Astrocyte (in vitro differentiated cells and primary cell): ENCODE measurements at regions not wholly inside any gene's neighbourhood (a gene's known extent, or its start where the extent isn't known, plus 50 kb on each side); places are given as distances from the start of the nearest gene placed in this dataset.

Source experiments
- DNase-seq: peaks from one replicate; pipeline ENCODE4 v3.0.0-alpha.2; 2010; ENCODE audit warnings: low read depth
- FAIRE-seq: peaks from 2 replicates; lab custom pipeline; 2011; peaks lifted over from hg19 to GRCh38; lab: Jason Lieb, UNC
- H2AFZ ChIP-seq: 2 replicates; pipeline ENCODE4 v1.6.0; 2012; ENCODE audit warnings: low read depth, low read length, inconsistent platforms
- H3K27ac ChIP-seq: 2 replicates; pipeline ENCODE4 v1.5.1; 2011; ENCODE audit warnings: low read depth, low read length, inconsistent platforms
- H3K27me3 ChIP-seq: 2 replicates; pipeline ENCODE4 v1.6.0; 2011; ENCODE audit warnings: low read length, inconsistent platforms; ENCODE audit not compliant: insufficient read depth
- H3K36me3 ChIP-seq: 2 replicates; pipeline ENCODE4 v1.5.1; 2011; ENCODE audit warnings: low read length, inconsistent platforms; ENCODE audit not compliant: insufficient read depth
- H3K4me1 ChIP-seq: 2 replicates; pipeline ENCODE4 v1.5.1; 2011; ENCODE audit warnings: low read length, inconsistent platforms; ENCODE audit not compliant: insufficient read depth
- H3K4me2 ChIP-seq: 2 replicates; pipeline ENCODE4 v1.6.0; 2012; ENCODE audit warnings: low read length, inconsistent platforms
- H3K4me3 ChIP-seq: 2 replicates; pipeline ENCODE4 v1.5.1; 2011; ENCODE audit warnings: low read depth, mild to moderate bottlenecking, low read length, inconsistent platforms; ENCODE audit not compliant: insufficient read depth
- H3K79me2 ChIP-seq: 2 replicates; pipeline ENCODE4 v1.6.0; 2012; ENCODE audit warnings: mild to moderate bottlenecking, low read length, inconsistent platforms; ENCODE audit not compliant: insufficient read depth
- H3K9ac ChIP-seq: 2 replicates; pipeline ENCODE4 v1.6.0; 2012; ENCODE audit warnings: mild to moderate bottlenecking, low read length, inconsistent platforms
- H3K9me3 ChIP-seq: 2 replicates; pipeline ENCODE4 v1.5.1; 2012; ENCODE audit warnings: low read depth, mild to moderate bottlenecking, low read length, inconsistent platforms; ENCODE audit not compliant: insufficient read depth
- H4K20me1 ChIP-seq: 2 replicates; pipeline ENCODE4 v1.6.0; 2012; ENCODE audit warnings: low read length, inconsistent platforms; ENCODE audit not compliant: insufficient read depth
- H3K27ac Mint-ChIP-seq: one replicate; pipeline ENCODE4 v1.8.0; 2021; ENCODE audit warnings: mild to moderate bottlenecking, mixed read lengths; ENCODE audit not compliant: unreplicated experiment
- H3K27me3 Mint-ChIP-seq: one replicate; pipeline ENCODE4 v1.8.0; 2021; ENCODE audit warnings: low read depth, mixed read lengths; ENCODE audit not compliant: unreplicated experiment
- H3K36me3 Mint-ChIP-seq: one replicate; pipeline ENCODE4 v1.8.0; 2021; ENCODE audit warnings: low read depth, mixed read lengths; ENCODE audit not compliant: unreplicated experiment
- H3K4me1 Mint-ChIP-seq: one replicate; pipeline ENCODE4 v1.8.0; 2021; ENCODE audit warnings: low read depth, mixed read lengths; ENCODE audit not compliant: unreplicated experiment
- H3K4me3 Mint-ChIP-seq: one replicate; pipeline ENCODE4 v1.8.0; 2021; ENCODE audit warnings: mild to moderate bottlenecking, moderate library complexity, mixed read lengths; ENCODE audit not compliant: unreplicated experiment
- H3K9me3 Mint-ChIP-seq: one replicate; pipeline ENCODE4 v1.8.0; 2021; ENCODE audit warnings: mild to moderate bottlenecking, mixed read lengths; ENCODE audit not compliant: unreplicated experiment
- EZH2 ChIP-seq: IDR thresholded peaks from 2 replicates; pipeline ENCODE4 v1.6.1; 2012; ENCODE audit warnings: mild to moderate bottlenecking, low read length, inconsistent platforms; ENCODE audit not compliant: insufficient read depth
- TF ChIP-seq, protein P1 (sequence below): IDR thresholded peaks from 2 replicates; pipeline ENCODE4 v1.5.1; 2011; ENCODE audit warnings: low read depth, mild to moderate bottlenecking, inconsistent platforms, low read length, moderate library complexity; ENCODE audit not compliant: insufficient read depth

DNA sequence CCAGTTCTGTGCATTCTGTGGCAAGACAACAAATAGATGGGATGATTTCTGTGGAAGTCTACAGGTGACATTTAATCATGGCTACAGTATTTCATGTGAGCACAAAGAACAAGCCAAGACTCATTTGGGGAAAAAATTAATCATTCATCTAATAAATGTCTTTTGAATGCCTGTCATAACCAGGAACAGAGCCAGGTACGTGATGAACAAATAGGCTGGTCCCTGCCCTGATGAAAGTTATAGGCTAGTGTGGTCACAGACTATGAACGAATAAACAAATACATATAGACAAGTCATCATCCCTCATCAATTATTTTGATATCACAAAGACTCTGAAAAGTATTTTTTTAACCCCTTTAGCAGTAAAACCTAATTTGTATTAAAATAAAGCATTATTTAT lies 226.4 kb upstream of the RRP15 start:
- FAIRE-seq (no peak), DNase-seq (no peak)
- Histone ChIP-seq H3K36me3 (no peaks in the 10 kb centered on the region), H3K9me3 (no peaks in the 10 kb centered on the region), H3K9ac (no peak overlapping the region), H3K27me3 (no peaks in the 10 kb centered on the region), H3K4me1 (no peaks in the 10 kb centered on the region), H3K4me2 (no peak overlapping the region), H2AFZ (no peak overlapping the region), H3K4me3 (no peak overlapping the region), H4K20me1 (no peaks in the 10 kb centered on the region), H3K79me2 (no peaks in the 10 kb centered on the region), H3K27ac (no peak overlapping the region)
- Mint-ChIP-seq H3K9me3 (no peaks in the 10 kb centered on the region), H3K27ac (no peak overlapping the region), H3K4me1 (no peaks in the 10 kb centered on the region), H3K4me3 (no peak overlapping the region), H3K27me3 (no peaks in the 10 kb centered on the region), H3K36me3 (no peaks in the 10 kb centered on the region)
- TF ChIP-seq, protein P1, sequence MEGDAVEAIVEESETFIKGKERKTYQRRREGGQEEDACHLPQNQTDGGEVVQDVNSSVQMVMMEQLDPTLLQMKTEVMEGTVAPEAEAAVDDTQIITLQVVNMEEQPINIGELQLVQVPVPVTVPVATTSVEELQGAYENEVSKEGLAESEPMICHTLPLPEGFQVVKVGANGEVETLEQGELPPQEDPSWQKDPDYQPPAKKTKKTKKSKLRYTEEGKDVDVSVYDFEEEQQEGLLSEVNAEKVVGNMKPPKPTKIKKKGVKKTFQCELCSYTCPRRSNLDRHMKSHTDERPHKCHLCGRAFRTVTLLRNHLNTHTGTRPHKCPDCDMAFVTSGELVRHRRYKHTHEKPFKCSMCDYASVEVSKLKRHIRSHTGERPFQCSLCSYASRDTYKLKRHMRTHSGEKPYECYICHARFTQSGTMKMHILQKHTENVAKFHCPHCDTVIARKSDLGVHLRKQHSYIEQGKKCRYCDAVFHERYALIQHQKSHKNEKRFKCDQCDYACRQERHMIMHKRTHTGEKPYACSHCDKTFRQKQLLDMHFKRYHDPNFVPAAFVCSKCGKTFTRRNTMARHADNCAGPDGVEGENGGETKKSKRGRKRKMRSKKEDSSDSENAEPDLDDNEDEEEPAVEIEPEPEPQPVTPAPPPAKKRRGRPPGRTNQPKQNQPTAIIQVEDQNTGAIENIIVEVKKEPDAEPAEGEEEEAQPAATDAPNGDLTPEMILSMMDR: no peak
- no peak for TF ChIP-seq EZH2

DNA sequence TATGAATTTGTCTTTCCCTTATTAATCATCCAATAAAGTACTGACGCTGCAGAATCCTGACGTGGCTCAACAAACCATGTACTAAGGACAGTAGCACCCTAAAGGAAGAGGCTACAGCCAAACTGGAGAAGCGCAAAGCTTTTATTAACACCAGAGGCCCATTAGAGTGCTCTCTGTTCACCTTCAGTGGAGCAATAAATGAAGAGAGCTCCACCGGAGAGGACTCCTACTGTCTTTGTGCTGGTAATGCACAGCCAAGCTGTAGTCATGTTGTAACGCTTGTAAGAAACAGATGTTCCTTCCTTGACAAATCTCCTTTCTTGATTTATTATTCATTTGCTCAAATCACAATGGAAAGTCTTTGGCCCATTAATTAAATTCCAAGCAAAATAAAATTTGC lies 220.7 kb upstream of the RRP15 start:
- no peaks in the 10 kb centered on the region for H3K36me3 Mint-ChIP-seq
- Histone ChIP-seq H4K20me1 (no peaks in the 10 kb centered on the region), H3K27ac (no peak overlapping the region), H3K4me3 (no peak overlapping the region), H3K79me2 (no peaks in the 10 kb centered on the region), H3K9ac (no peak overlapping the region), H3K36me3 (no peaks in the 10 kb centered on the region), H3K9me3 (no peaks in the 10 kb centered on the region), H2AFZ (no peak overlapping the region), H3K4me2 (no peak overlapping the region), H3K27me3 (no peaks in the 10 kb centered on the region), H3K4me1 (no peaks in the 10 kb centered on the region)
- no peak for FAIRE-seq
- DNase-seq: no peak
- H3K27ac Mint-ChIP-seq: no peak overlapping the region
- H3K27me3 Mint-ChIP-seq: no peaks in the 10 kb centered on the region
- H3K9me3 Mint-ChIP-seq: no peaks in the 10 kb centered on the region
- H3K4me1 Mint-ChIP-seq: no peaks in the 10 kb centered on the region
- TF ChIP-seq, protein P1: no peak
- no peak for TF ChIP-seq EZH2
- no peak overlapping the region for H3K4me3 Mint-ChIP-seq

DNA sequence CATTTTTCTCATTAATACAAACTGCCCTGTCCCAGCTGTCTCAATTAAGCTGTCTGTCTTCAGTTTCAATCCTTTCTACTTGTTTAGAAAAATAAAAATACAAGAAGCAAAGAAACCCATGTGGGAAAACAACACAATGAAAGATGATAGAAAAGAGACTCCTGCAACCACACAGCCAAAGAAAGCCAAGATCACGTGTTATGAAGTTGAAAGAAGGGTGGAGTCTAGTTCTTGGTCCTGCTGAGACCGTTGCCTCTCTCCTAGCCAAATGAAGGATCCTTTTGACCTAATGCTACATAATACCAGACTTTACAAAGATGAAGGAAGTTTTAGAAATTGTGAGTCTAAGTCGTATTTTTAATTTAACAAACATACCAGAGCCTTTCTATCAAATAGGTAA lies 218.8 kb upstream of the RRP15 start:
- no peaks in the 10 kb centered on the region for H3K4me1 Mint-ChIP-seq
- no peak overlapping the region for H3K4me3 Mint-ChIP-seq
- Histone ChIP-seq H3K36me3 (no peaks in the 10 kb centered on the region), H3K4me2 (no peak overlapping the region), H3K9me3 (no peaks in the 10 kb centered on the region), H3K27me3 (no peaks in the 10 kb centered on the region), H3K79me2 (no peaks in the 10 kb centered on the region), H2AFZ (no peak overlapping the region), H3K27ac (no peak overlapping the region), H3K9ac (no peak overlapping the region), H3K4me3 (no peak overlapping the region), H3K4me1 (no peaks in the 10 kb centered on the region), H4K20me1 (no peaks in the 10 kb centered on the region)
- FAIRE-seq (no peak), DNase-seq (no peak)
- H3K27ac Mint-ChIP-seq: no peak overlapping the region
- TF ChIP-seq, protein P1: no peak
- no peak for TF ChIP-seq EZH2
- no peaks in the 10 kb centered on the region for H3K36me3 Mint-ChIP-seq
- H3K9me3 Mint-ChIP-seq: no peaks in the 10 kb centered on the region
- H3K27me3 Mint-ChIP-seq: no peaks in the 10 kb centered on the region
